Fibroblast of pulmonary artery (primary cell): ENCODE measurements at regions not wholly inside any gene's neighbourhood (a gene's known extent, or its start where the extent isn't known, plus 50 kb on each side); places are given as distances from the start of the nearest gene placed in this dataset.

Experiments used
- DNase-seq: peaks from one replicate; pipeline ENCODE4 v3.0.0-alpha.2; 2010; ENCODE audit warnings: low read depth
- H3K4me3 ChIP-seq: replicated peaks from 2 replicates; pipeline ENCODE4 v1.5.1; 2011; ENCODE audit warnings: low read depth, mild to moderate bottlenecking, control low read depth, low read length, moderate library complexity
- TF ChIP-seq, protein P1 (sequence below): IDR thresholded peaks from 2 replicates; pipeline ENCODE4 v1.5.1; 2011; ENCODE audit warnings: mild to moderate bottlenecking, control low read depth, low read length, inconsistent platforms; ENCODE audit errors: missing control alignments

DNA sequence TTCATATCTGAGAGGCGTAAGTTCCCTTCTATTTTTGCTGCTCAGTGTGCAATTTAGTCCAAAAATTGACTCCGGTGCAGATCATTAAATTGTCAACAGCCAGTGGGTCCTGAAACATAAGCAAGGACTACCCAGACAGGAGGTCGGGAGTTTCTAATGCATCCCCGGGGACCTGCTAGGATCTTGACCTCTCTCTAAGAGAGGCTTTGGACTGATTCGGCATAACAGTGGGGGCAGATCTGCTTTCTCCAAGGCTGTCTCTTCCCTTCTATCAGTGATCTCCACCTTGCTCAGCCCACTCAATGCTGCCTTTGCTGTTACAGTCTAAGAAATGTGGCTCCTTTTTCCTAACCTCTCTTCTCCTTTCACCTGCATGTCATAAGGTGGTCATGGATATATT, 199.1 kb upstream of the NRP1 start:
- DNase-seq, result no peak
- TF ChIP-seq, protein P1, sequence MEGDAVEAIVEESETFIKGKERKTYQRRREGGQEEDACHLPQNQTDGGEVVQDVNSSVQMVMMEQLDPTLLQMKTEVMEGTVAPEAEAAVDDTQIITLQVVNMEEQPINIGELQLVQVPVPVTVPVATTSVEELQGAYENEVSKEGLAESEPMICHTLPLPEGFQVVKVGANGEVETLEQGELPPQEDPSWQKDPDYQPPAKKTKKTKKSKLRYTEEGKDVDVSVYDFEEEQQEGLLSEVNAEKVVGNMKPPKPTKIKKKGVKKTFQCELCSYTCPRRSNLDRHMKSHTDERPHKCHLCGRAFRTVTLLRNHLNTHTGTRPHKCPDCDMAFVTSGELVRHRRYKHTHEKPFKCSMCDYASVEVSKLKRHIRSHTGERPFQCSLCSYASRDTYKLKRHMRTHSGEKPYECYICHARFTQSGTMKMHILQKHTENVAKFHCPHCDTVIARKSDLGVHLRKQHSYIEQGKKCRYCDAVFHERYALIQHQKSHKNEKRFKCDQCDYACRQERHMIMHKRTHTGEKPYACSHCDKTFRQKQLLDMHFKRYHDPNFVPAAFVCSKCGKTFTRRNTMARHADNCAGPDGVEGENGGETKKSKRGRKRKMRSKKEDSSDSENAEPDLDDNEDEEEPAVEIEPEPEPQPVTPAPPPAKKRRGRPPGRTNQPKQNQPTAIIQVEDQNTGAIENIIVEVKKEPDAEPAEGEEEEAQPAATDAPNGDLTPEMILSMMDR, result no peak
- no peak overlapping the region for H3K4me3 ChIP-seq

DNA sequence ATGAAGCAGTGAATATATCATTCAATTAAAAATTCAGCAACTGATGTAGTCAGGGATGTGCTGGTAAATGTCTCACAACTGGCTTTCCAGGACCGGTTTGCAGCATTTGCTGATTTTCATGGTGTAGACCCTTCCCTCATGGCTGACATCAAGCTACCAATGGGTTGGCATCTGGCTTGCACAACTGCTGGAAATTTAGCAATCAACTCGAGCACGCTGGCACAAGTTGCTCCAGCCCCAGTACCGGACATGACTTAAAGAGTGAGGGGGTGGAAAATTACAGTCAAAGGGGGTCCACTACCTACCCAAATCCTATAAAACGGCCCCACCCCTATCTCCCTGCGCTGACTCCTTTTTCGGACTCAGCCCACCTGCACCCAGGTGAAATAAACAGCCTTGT, 198.4 kb upstream of the NRP1 start:
- H3K4me3 ChIP-seq, result no peak overlapping the region
- TF ChIP-seq, protein P1, result no peak
- no peak for DNase-seq

DNA sequence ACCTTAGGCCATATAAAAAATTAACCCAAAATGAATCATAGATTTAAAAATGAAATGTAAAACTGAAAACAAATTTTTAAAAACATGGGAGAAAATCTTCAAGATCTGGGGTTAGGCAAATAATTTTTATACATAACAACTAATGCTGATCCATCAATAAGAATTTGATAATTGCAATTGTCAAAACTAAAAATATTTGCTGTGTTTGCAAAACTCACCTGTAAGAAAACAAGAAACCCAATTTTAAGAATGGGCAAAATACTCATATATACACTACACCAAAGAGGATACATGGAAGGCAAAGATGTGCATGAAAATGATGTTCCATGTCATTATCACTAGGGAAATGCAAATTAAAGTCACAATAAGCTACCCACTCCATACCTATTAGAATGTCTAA, 194.8 kb upstream of the NRP1 start:
- no peak for DNase-seq
- TF ChIP-seq, protein P1, result no peak
- H3K4me3 ChIP-seq, result no peak overlapping the region

DNA sequence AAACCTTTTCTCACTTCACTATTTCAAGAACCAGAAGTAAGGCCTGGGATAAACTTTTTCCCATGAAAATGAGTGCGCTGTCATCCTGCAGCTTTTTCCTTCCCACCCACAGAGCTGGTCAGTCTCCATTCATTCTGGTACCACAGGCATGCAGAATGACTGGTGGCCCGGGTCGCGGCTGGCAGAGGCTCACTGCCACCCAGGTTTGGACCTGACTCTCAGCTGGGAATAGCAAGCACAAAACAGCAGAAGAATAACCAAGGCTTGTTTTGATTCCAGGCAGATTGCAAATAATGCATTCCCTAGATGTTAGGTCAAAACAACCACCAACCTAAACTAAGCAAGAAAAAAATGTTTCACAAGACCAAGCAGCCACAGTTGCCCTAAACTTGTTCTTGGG, 190.5 kb upstream of the NRP1 start:
- no peak for DNase-seq

DNA sequence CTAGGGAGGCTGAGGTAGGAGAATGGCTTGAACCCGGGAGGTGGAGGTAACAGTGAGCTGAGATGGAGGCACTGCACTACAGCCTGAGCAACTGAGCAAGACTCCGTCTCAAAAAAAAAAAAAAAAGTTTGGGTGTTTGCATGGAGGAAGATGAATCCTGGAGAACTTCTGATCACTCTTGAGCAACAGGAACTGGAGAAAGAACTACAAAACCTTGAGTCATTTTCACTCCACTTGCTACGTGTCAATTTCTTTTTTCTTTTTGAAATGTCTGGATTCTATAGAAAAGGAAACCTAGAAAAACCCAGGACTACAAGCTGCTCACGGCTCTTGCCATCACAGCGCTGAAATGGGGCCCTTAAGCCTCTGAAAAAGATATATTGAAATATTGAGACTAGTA, 189.6 kb upstream of the NRP1 start:
- TF ChIP-seq, protein P1, result no peak
- no peak overlapping the region for H3K4me3 ChIP-seq
- no peak for DNase-seq

More for the DNA sequence above, 190.5 kb upstream of the NRP1 start:
- H3K4me3 ChIP-seq, result no peak overlapping the region
- TF ChIP-seq, protein P1, result no peak

DNA sequence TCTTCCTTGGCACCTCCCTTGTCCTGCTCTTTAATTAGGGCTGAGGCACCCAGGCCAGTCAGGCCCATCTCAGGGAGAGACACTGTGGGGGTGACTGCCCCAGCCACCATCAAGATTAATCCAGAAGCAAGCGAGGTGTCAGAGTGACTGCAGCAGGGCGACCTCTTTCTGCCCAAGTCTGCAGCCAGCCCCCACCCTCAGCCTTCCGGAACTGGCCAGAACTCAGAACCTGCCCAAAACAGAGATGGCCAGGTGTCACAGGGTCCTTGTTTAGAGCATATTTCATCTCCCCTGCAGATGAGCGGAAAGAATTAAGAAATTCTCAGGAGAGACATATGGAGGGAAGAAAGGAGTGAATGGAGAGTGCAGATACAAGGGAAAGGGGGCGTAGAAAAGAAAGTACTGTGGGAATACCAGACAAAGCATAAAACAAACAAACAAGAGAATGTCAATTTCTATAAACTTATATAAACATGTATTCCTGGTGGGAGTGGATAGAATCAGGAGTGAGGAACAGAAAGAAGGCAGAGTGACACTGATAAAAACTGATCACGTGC, 188.8 kb upstream of the NRP1 start:
- TF ChIP-seq, protein P1, result no peak
- no peak for DNase-seq
- no peak overlapping the region for H3K4me3 ChIP-seq

DNA sequence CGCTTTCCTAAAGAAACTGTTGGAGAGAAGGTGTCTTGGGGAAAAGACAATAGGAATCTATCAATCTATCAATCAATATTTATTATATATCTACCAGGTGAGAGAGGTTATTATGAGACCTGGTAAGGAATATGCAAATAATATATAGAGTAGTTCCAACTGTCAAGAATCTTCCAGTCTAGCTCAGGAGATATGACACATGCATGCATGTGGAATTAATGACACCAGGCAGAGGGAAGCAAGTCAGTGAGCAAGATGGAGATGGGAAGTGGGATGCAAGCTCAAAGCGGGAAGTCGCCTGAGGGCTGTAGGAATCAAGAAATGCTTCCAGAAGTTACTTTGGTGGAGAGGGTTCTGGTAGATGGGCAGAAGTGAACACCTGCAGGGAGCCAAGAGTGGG, 187.4 kb upstream of the NRP1 start:
- no peak for DNase-seq
- TF ChIP-seq, protein P1, result no peak
- no peak overlapping the region for H3K4me3 ChIP-seq
